ENCODE measurements at regions not wholly inside any gene's neighbourhood (a gene's known extent, or its start where the extent isn't known, plus 50 kb on each side); places are given as distances from the start of the nearest gene placed in this dataset.

DNA sequence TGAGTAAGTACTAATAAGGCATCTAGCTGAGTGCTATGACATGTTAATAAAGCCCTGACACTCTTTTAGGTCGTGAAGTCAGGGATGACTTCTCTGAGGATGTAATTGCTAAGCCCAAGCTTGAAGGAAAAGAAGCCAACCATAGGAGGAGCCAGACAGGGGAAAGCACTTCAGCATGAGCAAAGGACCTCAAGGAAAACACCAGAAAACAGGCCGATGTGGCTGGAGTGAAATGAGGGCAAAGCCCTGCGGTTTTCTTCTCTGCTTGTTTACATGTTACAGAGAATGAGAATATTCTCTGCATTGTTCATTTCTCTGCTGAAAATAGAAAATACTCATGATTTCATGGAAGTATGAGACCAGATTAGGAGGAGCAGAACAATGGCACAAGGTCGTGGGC is 112.5 kb upstream of the ARHGAP28 start:
- Mint-ChIP-seq H3K9me3 (ENCODE audit: unreplicated experiment) (peaks cover 6% of the 10 kb centered on the region), H3K27ac (ENCODE audit: unreplicated experiment) (no peak overlapping the region), H3K36me3 (ENCODE audit: low read depth, unreplicated experiment) (no peaks in the 10 kb centered on the region), H3K4me1 (ENCODE audit: low read depth, unreplicated experiment) (no peaks in the 10 kb centered on the region), H3K27me3 (ENCODE audit: low read depth, unreplicated experiment) (peaks cover 5% of the 10 kb centered on the region), H3K4me3 (ENCODE audit: unreplicated experiment) (no peak overlapping the region)
- no peaks in the 10 kb centered on the region for H3K79me2 ChIP-seq (ENCODE audit: insufficient read depth, low read length)
- DNase-seq (ENCODE audit: low read depth) (no peak), FAIRE-seq (no peak)
- H3K4me2 ChIP-seq (ENCODE audit: low read length): no peak overlapping the region
- no peaks in the 10 kb centered on the region for H3K4me1 ChIP-seq (ENCODE audit: insufficient read depth, low read length)
- peaks cover 7% of the 10 kb centered on the region for H3K9me3 ChIP-seq (ENCODE audit: insufficient read depth, low read depth, low read length)
- H3K4me3 ChIP-seq (ENCODE audit: insufficient read depth, low read depth, low read length): no peak overlapping the region
- H3K27ac ChIP-seq (ENCODE audit: low read depth, low read length): no peak overlapping the region
- H2AFZ ChIP-seq (ENCODE audit: low read depth, low read length): no peak overlapping the region
- H3K27me3 ChIP-seq (ENCODE audit: insufficient read depth, low read length): no peaks in the 10 kb centered on the region
- no peak overlapping the region for H3K9ac ChIP-seq (ENCODE audit: low read length)
- TF ChIP-seq, protein P1, sequence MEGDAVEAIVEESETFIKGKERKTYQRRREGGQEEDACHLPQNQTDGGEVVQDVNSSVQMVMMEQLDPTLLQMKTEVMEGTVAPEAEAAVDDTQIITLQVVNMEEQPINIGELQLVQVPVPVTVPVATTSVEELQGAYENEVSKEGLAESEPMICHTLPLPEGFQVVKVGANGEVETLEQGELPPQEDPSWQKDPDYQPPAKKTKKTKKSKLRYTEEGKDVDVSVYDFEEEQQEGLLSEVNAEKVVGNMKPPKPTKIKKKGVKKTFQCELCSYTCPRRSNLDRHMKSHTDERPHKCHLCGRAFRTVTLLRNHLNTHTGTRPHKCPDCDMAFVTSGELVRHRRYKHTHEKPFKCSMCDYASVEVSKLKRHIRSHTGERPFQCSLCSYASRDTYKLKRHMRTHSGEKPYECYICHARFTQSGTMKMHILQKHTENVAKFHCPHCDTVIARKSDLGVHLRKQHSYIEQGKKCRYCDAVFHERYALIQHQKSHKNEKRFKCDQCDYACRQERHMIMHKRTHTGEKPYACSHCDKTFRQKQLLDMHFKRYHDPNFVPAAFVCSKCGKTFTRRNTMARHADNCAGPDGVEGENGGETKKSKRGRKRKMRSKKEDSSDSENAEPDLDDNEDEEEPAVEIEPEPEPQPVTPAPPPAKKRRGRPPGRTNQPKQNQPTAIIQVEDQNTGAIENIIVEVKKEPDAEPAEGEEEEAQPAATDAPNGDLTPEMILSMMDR (IDR thresholded peaks at IDR 0.05; ENCODE audit: insufficient read depth, low read depth, low read length): no peak
- no peak for TF ChIP-seq EZH2 (IDR thresholded peaks at IDR 0.05; ENCODE audit: insufficient read depth, low read length)
- no peaks in the 10 kb centered on the region for H3K36me3 ChIP-seq (ENCODE audit: insufficient read depth, low read length)
- no peaks in the 10 kb centered on the region for H4K20me1 ChIP-seq (ENCODE audit: insufficient read depth, low read length)

DNA sequence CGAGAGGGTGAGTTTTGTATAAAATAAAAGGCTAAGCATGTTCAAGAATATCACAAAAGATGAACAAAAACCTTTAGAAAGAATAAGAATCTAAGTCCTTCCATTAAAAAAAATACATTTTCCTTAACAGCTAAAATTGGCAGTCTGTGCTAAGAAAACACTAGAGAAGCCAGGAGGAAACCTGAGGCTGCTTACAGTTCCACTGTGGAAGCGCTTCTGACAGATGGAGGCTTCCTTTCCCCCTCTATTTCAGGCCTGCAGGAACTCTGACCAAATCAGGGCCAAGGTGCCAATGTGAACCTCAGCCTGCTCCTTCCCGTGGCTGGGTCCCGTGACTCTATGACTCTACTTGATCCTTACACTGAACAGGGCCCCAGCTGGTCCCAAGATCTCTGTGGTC is 108.1 kb upstream of the ARHGAP28 start:
- no peaks in the 10 kb centered on the region for H3K36me3 ChIP-seq (ENCODE audit: insufficient read depth, low read length)
- H3K27ac Mint-ChIP-seq (ENCODE audit: unreplicated experiment): no peak overlapping the region

GRCh38 chr18:6623278-6623677 is 106.2 kb upstream of the ARHGAP28 start:
- peaks cover 2% of the 10 kb centered on the region for H3K9me3 Mint-ChIP-seq (ENCODE audit: unreplicated experiment)
- TF ChIP-seq, protein P1 (IDR thresholded peaks at IDR 0.05; ENCODE audit: insufficient read depth, low read depth, low read length): no peak
- no peak for TF ChIP-seq EZH2 (IDR thresholded peaks at IDR 0.05; ENCODE audit: insufficient read depth, low read length)
- Histone ChIP-seq H3K9me3 (ENCODE audit: insufficient read depth, low read depth, low read length) (no peaks in the 10 kb centered on the region), H3K4me1 (ENCODE audit: insufficient read depth, low read length) (peaks cover 26% of the 10 kb centered on the region), H3K36me3 (ENCODE audit: insufficient read depth, low read length) (no peaks in the 10 kb centered on the region), H3K27me3 (ENCODE audit: insufficient read depth, low read length) (no peaks in the 10 kb centered on the region), H3K4me2 (ENCODE audit: low read length) (no peak overlapping the region), H3K4me3 (ENCODE audit: insufficient read depth, low read depth, low read length) (no peak overlapping the region), H3K27ac (ENCODE audit: low read depth, low read length) (no peak overlapping the region), H3K79me2 (ENCODE audit: insufficient read depth, low read length) (no peaks in the 10 kb centered on the region), H3K9ac (ENCODE audit: low read length) (no peak overlapping the region), H2AFZ (ENCODE audit: low read depth, low read length) (no peak overlapping the region), H4K20me1 (ENCODE audit: insufficient read depth, low read length) (no peaks in the 10 kb centered on the region)
- DNase-seq (ENCODE audit: low read depth) (no peak), FAIRE-seq (no peak)
- no peaks in the 10 kb centered on the region for H3K36me3 Mint-ChIP-seq (ENCODE audit: low read depth, unreplicated experiment)
- peaks cover 24% of the 10 kb centered on the region for H3K4me1 Mint-ChIP-seq (ENCODE audit: low read depth, unreplicated experiment)
- no peak overlapping the region for H3K4me3 Mint-ChIP-seq (ENCODE audit: unreplicated experiment)
- H3K27me3 Mint-ChIP-seq (ENCODE audit: low read depth, unreplicated experiment): no peaks in the 10 kb centered on the region
- no peak overlapping the region for H3K27ac Mint-ChIP-seq (ENCODE audit: unreplicated experiment)

More for the DNA sequence above, 108.1 kb upstream of the ARHGAP28 start:
- Histone ChIP-seq H3K4me3 (ENCODE audit: insufficient read depth, low read depth, low read length) (no peak overlapping the region), H3K27me3 (ENCODE audit: insufficient read depth, low read length) (no peaks in the 10 kb centered on the region), H2AFZ (ENCODE audit: low read depth, low read length) (no peak overlapping the region), H3K79me2 (ENCODE audit: insufficient read depth, low read length) (no peaks in the 10 kb centered on the region), H3K4me2 (ENCODE audit: low read length) (no peak overlapping the region), H3K9ac (ENCODE audit: low read length) (no peak overlapping the region), H3K9me3 (ENCODE audit: insufficient read depth, low read depth, low read length) (no peaks in the 10 kb centered on the region), H3K27ac (ENCODE audit: low read depth, low read length) (no peak overlapping the region), H3K4me1 (ENCODE audit: insufficient read depth, low read length) (peaks cover 18% of the 10 kb centered on the region), H4K20me1 (ENCODE audit: insufficient read depth, low read length) (no peaks in the 10 kb centered on the region)
- Mint-ChIP-seq H3K36me3 (ENCODE audit: low read depth, unreplicated experiment) (no peaks in the 10 kb centered on the region), H3K27me3 (ENCODE audit: low read depth, unreplicated experiment) (peaks cover 2% of the 10 kb centered on the region), H3K4me1 (ENCODE audit: low read depth, unreplicated experiment) (peaks cover 15% of the 10 kb centered on the region), H3K9me3 (ENCODE audit: unreplicated experiment) (peaks cover 6% of the 10 kb centered on the region), H3K4me3 (ENCODE audit: unreplicated experiment) (no peak overlapping the region)
- FAIRE-seq (no peak), DNase-seq (ENCODE audit: low read depth) (no peak)
- TF ChIP-seq, protein P1 (IDR thresholded peaks at IDR 0.05; ENCODE audit: insufficient read depth, low read depth, low read length): no peak
- TF ChIP-seq EZH2 (IDR thresholded peaks at IDR 0.05; ENCODE audit: insufficient read depth, low read length): no peak
